H1 (cell line): ENCODE measurements at regions not wholly inside any gene's neighbourhood (a gene's known extent, or its start where the extent isn't known, plus 50 kb on each side); places are given as distances from the start of the nearest gene placed in this dataset.

Experiments used
- CTCF ChIA-PET: fragments of 300-600 bp; sonication (Branson Sonifier 250); formaldehyde crosslinking; loops from one replicate; lab custom pipeline; 2021; ENCODE audit not compliant: partially characterized antibody; lab: Charles Lee
- POLR2A ChIA-PET: fragments of 300-600 bp; sonication (Branson Sonifier 250); formaldehyde crosslinking; loops from one replicate; lab custom pipeline; 2021; ENCODE audit warnings: inconsistent platforms; ENCODE audit not compliant: partially characterized antibody; lab: Charles Lee
- DNase-seq, 2 experiments: peaks; one replicate each; pipeline versions ENCODE4 v3.0.0 to v3.0.0-alpha.2; 2010 to 2022; ENCODE audit warnings: low spot score in 2 of 2, low read depth in 1 of 2, mixed read lengths in 1 of 2
- FAIRE-seq: peaks from 2 replicates; lab custom pipeline; 2011; peaks lifted over from hg19 to GRCh38; lab: Jason Lieb, UNC
- H2AFZ ChIP-seq: 2 replicates; pipeline ENCODE4 v1.8.1; 2012; ENCODE audit warnings: low read length, inconsistent platforms
- H2AK5ac ChIP-seq: 2 replicates; pipeline ENCODE4 v1.6.1; 2013; ENCODE audit warnings: low read depth, low read length
- H2BK120ac ChIP-seq: replicated peaks from 2 replicates; pipeline ENCODE3; 2013; ENCODE audit warnings: low read depth, low read length, inconsistent platforms
- H2BK12ac ChIP-seq: 2 replicates; pipeline ENCODE4 v1.6.1; 2013; ENCODE audit warnings: low read depth, low read length
- H2BK15ac ChIP-seq: 2 replicates; pipeline ENCODE4 v1.6.1; 2013; ENCODE audit warnings: low read length
- H2BK20ac ChIP-seq: 2 replicates; pipeline ENCODE4 v1.6.1; 2013; ENCODE audit warnings: low read length
- H2BK5ac ChIP-seq: 2 replicates; pipeline ENCODE4 v1.6.1; 2013; ENCODE audit warnings: low read depth, low read length
- H3K14ac ChIP-seq: 2 replicates; pipeline ENCODE4 v1.6.1; 2013; ENCODE audit warnings: inconsistent platforms; ENCODE audit not compliant: insufficient read length
- H3K18ac ChIP-seq: 2 replicates; pipeline ENCODE4 v1.6.1; 2013; ENCODE audit warnings: low read length; ENCODE audit errors: extremely low read depth
- H3K23ac ChIP-seq: 2 replicates; pipeline ENCODE4 v1.6.1; 2013; ENCODE audit warnings: inconsistent platforms; ENCODE audit not compliant: insufficient read length
- H3K23me2 ChIP-seq: 2 replicates; pipeline ENCODE4 v1.6.1; 2013; ENCODE audit warnings: low read depth, low read length
- H3K27ac ChIP-seq: 2 replicates; pipeline ENCODE4 v1.6.1; 2011; ENCODE audit warnings: low read depth, low read length, inconsistent platforms
- H3K27me3 ChIP-seq, 4 experiments: replicated peaks in 1 of 4; 1 replicate in 1 of 4; 2 replicates in 3 of 4; pipeline versions ENCODE4 v1.6.1 to v1.8.1; 2011 to 2013; ENCODE audit warnings: low read length in 3 of 4, mild to moderate bottlenecking in 3 of 4, inconsistent platforms in 2 of 4, mixed read lengths in 2 of 4, moderate library complexity in 1 of 4; ENCODE audit not compliant: control insufficient read depth in 3 of 4, insufficient read depth in 3 of 4; ENCODE audit errors: extremely low read depth in 1 of 4
- H3K36me3 ChIP-seq, 4 experiments: 2 replicates each; pipeline versions ENCODE4 v1.6.1 to v1.8.1; 2011 to 2013; ENCODE audit warnings: mild to moderate bottlenecking in 4 of 4, low read length in 3 of 4, moderate library complexity in 2 of 4, control low read depth in 1 of 4, inconsistent platforms in 1 of 4; ENCODE audit not compliant: insufficient read depth in 4 of 4, control insufficient read depth in 2 of 4
- H3K4ac ChIP-seq: replicated peaks from 2 replicates; pipeline ENCODE3; 2013; ENCODE audit warnings: low read length, low read depth, mixed read lengths, inconsistent platforms; ENCODE audit not compliant: insufficient read length
- H3K4me1 ChIP-seq, 4 experiments: replicated peaks in 1 of 4; 1 replicate in 1 of 4; 2 replicates in 3 of 4; pipeline versions ENCODE4 v1.6.1 to v1.8.1; 2011 to 2013; ENCODE audit warnings: low read length in 3 of 4, inconsistent platforms in 2 of 4, mixed read lengths in 1 of 4; ENCODE audit not compliant: insufficient read depth in 4 of 4, control insufficient read depth in 3 of 4
- H3K4me2 ChIP-seq, 2 experiments: 2 replicates each; pipeline versions ENCODE4 v1.6.1 to v1.8.1; 2011 to 2013; ENCODE audit warnings: low read depth in 2 of 2, low read length in 2 of 2, control low read depth in 1 of 2, inconsistent platforms in 1 of 2, mild to moderate bottlenecking in 1 of 2; ENCODE audit not compliant: insufficient read depth in 1 of 2
- H3K4me3 ChIP-seq, 4 experiments: fragments of 200-600, 300-600 bp in 1 of 4; sonication (generic), shearing (Covaris generic), sonication (Bioruptor Twin) in 1 of 4; 2 replicates each; pipeline versions ENCODE4 v1.5.1 to v1.8.1; 2011 to 2016; ENCODE audit warnings: low read length in 4 of 4, low read depth in 3 of 4, control low read depth in 2 of 4, inconsistent platforms in 2 of 4, mild to moderate bottlenecking in 2 of 4, mixed read lengths in 1 of 4, moderate library complexity in 1 of 4; ENCODE audit not compliant: insufficient read depth in 2 of 4; ENCODE audit errors: extremely low read depth in 1 of 4
- H3K56ac ChIP-seq: replicated peaks from 2 replicates; pipeline ENCODE3; 2013; ENCODE audit warnings: low read depth, mild to moderate bottlenecking, mixed read lengths, low read length, inconsistent platforms; ENCODE audit not compliant: insufficient read length
- H3K79me1 ChIP-seq: 2 replicates; pipeline ENCODE4 v1.6.1; 2013; ENCODE audit warnings: low read depth, low read length, control low read depth
- H3K79me2 ChIP-seq, 2 experiments: 2 replicates each; pipeline versions ENCODE4 v1.6.1 to v1.8.1; 2012 to 2013; ENCODE audit warnings: low read length in 2 of 2, mild to moderate bottlenecking in 2 of 2, inconsistent platforms in 1 of 2; ENCODE audit not compliant: insufficient read depth in 2 of 2, control insufficient read depth in 1 of 2
- H3K9ac ChIP-seq, 4 experiments: replicated peaks in 1 of 4; 1 replicate in 1 of 4; 2 replicates in 3 of 4; pipeline versions ENCODE4 v1.6.1 to v1.8.1; 2011 to 2013; ENCODE audit warnings: low read depth in 3 of 4, low read length in 3 of 4, control low read depth in 2 of 4, mild to moderate bottlenecking in 2 of 4, moderate library complexity in 2 of 4, inconsistent platforms in 1 of 4; ENCODE audit errors: extremely low read depth in 1 of 4
- H3K9me3 ChIP-seq, 2 experiments: 2 replicates each; pipeline versions ENCODE4 v1.6.1 to v1.8.1; 2012 to 2013; ENCODE audit warnings: mild to moderate bottlenecking in 2 of 2, moderate library complexity in 2 of 2, control low read depth in 1 of 2, inconsistent platforms in 1 of 2, low read depth in 1 of 2, low read length in 1 of 2, mixed read lengths in 1 of 2; ENCODE audit not compliant: insufficient read depth in 2 of 2
- H4K20me1 ChIP-seq, 2 experiments: replicated peaks in 1 of 2; 2 replicates each; pipeline versions ENCODE3 to v1.8.1; 2011 to 2013; ENCODE audit warnings: inconsistent platforms in 2 of 2, low read length in 2 of 2, mild to moderate bottlenecking in 1 of 2; ENCODE audit not compliant: insufficient read depth in 2 of 2, control insufficient read depth in 1 of 2
- H4K5ac ChIP-seq: 2 replicates; pipeline ENCODE4 v1.6.1; 2013; ENCODE audit warnings: low read length, low read depth, mixed read lengths, inconsistent platforms; ENCODE audit not compliant: insufficient read length
- H4K8ac ChIP-seq: 2 replicates; pipeline ENCODE4 v1.8.0; 2013; ENCODE audit warnings: mild to moderate bottlenecking, moderate library complexity, low read length, inconsistent platforms; ENCODE audit not compliant: insufficient read depth; ENCODE audit errors: extremely low read depth
- H4K91ac ChIP-seq: replicated peaks from 2 replicates; pipeline ENCODE3; 2013; ENCODE audit warnings: low read length, mixed read lengths, inconsistent platforms; ENCODE audit not compliant: insufficient read length
- WGBS, 2 experiments: shearing (Covaris generic) in 1 of 2; methylation state at CpG; one replicate each; pipeline versions ENCODE4 v1.1.6 to v1.1.7; 2013 to 2015; ENCODE audit warnings: low lambda C conversion rate in 2 of 2, mixed read lengths in 2 of 2, inconsistent platforms in 1 of 2, low coverage in 1 of 2, missing lambda C conversion rate in 1 of 2; ENCODE audit not compliant: insufficient replicate concordance in 2 of 2, insufficient coverage in 1 of 2, insufficient read length in 1 of 2; ENCODE audit errors: extremely low coverage in 1 of 2, missing lambda C conversion rate in 1 of 2; 5-methylcytosine and 5-hydroxymethylcytosine counted together
- TF ChIP-seq, protein P1 (sequence below): fragments of 300-600 bp; sonication (generic); IDR thresholded peaks from 2 replicates; pipeline ENCODE4 v1.7.1; 2012; ENCODE audit warnings: low read length, moderate library complexity, mild to moderate bottlenecking, inconsistent platforms; ENCODE audit not compliant: insufficient replicate concordance

GRCh38 chr15:91695799-91696198, 157.7 kb upstream of the SLCO3A1 start:
- Histone ChIP-seq H4K5ac (no peak overlapping the region), H3K4me2 (no peak overlapping the region), H3K56ac (no peak overlapping the region), H3K4me1 (no peaks in the 10 kb centered on the region), H3K14ac (no peak overlapping the region), H4K8ac (no peak overlapping the region), H4K20me1 (no peaks in the 10 kb centered on the region), H3K79me2 (no peaks in the 10 kb centered on the region), H2AK5ac (no peak overlapping the region), H2BK20ac (no peak overlapping the region), H4K91ac (no peak overlapping the region), H3K36me3 (no peaks in the 10 kb centered on the region), H3K4me3 (no peak overlapping the region), H2BK5ac (no peak overlapping the region), H3K23me2 (no peaks in the 10 kb centered on the region), H3K23ac (no peak overlapping the region), H2AFZ (no peak overlapping the region), H3K9me3 (no peaks in the 10 kb centered on the region), H3K27me3 (no peaks in the 10 kb centered on the region), H3K18ac (no peak overlapping the region), H2BK15ac (no peak overlapping the region), H3K4ac (no peak overlapping the region), H3K79me1 (no peaks in the 10 kb centered on the region), H2BK12ac (no peak overlapping the region), H3K27ac (no peak overlapping the region), H3K9ac (no peak overlapping the region), H2BK120ac (no peak overlapping the region)
- ChIA-PET CTCF (interaction anchor here (0.6 to 4.4 kb wide), 4 partner anchors 10 to 854 kb away, joined by 3 to 50 read pairs (median 4); no protein-coding TSS in a partner anchor), POLR2A (no interaction called here)
- WGBS, 2 experiments = 94% methylated on average over 8 of the region's 8 CpGs; no CpG with 5 or more reads in 1 of the 2 experiments
- FAIRE-seq (no peak), DNase-seq (no peak)
- TF ChIP-seq, protein P1, sequence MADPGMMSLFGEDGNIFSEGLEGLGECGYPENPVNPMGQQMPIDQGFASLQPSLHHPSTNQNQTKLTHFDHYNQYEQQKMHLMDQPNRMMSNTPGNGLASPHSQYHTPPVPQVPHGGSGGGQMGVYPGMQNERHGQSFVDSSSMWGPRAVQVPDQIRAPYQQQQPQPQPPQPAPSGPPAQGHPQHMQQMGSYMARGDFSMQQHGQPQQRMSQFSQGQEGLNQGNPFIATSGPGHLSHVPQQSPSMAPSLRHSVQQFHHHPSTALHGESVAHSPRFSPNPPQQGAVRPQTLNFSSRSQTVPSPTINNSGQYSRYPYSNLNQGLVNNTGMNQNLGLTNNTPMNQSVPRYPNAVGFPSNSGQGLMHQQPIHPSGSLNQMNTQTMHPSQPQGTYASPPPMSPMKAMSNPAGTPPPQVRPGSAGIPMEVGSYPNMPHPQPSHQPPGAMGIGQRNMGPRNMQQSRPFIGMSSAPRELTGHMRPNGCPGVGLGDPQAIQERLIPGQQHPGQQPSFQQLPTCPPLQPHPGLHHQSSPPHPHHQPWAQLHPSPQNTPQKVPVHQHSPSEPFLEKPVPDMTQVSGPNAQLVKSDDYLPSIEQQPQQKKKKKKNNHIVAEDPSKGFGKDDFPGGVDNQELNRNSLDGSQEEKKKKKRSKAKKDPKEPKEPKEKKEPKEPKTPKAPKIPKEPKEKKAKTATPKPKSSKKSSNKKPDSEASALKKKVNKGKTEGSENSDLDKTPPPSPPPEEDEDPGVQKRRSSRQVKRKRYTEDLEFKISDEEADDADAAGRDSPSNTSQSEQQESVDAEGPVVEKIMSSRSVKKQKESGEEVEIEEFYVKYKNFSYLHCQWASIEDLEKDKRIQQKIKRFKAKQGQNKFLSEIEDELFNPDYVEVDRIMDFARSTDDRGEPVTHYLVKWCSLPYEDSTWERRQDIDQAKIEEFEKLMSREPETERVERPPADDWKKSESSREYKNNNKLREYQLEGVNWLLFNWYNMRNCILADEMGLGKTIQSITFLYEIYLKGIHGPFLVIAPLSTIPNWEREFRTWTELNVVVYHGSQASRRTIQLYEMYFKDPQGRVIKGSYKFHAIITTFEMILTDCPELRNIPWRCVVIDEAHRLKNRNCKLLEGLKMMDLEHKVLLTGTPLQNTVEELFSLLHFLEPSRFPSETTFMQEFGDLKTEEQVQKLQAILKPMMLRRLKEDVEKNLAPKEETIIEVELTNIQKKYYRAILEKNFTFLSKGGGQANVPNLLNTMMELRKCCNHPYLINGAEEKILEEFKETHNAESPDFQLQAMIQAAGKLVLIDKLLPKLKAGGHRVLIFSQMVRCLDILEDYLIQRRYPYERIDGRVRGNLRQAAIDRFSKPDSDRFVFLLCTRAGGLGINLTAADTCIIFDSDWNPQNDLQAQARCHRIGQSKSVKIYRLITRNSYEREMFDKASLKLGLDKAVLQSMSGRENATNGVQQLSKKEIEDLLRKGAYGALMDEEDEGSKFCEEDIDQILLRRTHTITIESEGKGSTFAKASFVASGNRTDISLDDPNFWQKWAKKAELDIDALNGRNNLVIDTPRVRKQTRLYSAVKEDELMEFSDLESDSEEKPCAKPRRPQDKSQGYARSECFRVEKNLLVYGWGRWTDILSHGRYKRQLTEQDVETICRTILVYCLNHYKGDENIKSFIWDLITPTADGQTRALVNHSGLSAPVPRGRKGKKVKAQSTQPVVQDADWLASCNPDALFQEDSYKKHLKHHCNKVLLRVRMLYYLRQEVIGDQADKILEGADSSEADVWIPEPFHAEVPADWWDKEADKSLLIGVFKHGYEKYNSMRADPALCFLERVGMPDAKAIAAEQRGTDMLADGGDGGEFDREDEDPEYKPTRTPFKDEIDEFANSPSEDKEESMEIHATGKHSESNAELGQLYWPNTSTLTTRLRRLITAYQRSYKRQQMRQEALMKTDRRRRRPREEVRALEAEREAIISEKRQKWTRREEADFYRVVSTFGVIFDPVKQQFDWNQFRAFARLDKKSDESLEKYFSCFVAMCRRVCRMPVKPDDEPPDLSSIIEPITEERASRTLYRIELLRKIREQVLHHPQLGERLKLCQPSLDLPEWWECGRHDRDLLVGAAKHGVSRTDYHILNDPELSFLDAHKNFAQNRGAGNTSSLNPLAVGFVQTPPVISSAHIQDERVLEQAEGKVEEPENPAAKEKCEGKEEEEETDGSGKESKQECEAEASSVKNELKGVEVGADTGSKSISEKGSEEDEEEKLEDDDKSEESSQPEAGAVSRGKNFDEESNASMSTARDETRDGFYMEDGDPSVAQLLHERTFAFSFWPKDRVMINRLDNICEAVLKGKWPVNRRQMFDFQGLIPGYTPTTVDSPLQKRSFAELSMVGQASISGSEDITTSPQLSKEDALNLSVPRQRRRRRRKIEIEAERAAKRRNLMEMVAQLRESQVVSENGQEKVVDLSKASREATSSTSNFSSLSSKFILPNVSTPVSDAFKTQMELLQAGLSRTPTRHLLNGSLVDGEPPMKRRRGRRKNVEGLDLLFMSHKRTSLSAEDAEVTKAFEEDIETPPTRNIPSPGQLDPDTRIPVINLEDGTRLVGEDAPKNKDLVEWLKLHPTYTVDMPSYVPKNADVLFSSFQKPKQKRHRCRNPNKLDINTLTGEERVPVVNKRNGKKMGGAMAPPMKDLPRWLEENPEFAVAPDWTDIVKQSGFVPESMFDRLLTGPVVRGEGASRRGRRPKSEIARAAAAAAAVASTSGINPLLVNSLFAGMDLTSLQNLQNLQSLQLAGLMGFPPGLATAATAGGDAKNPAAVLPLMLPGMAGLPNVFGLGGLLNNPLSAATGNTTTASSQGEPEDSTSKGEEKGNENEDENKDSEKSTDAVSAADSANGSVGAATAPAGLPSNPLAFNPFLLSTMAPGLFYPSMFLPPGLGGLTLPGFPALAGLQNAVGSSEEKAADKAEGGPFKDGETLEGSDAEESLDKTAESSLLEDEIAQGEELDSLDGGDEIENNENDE = no peak
